ENCODE measurements at regions not wholly inside any gene's neighbourhood (a gene's known extent, or its start where the extent isn't known, plus 50 kb on each side); places are given as distances from the start of the nearest gene placed in this dataset.

DNA sequence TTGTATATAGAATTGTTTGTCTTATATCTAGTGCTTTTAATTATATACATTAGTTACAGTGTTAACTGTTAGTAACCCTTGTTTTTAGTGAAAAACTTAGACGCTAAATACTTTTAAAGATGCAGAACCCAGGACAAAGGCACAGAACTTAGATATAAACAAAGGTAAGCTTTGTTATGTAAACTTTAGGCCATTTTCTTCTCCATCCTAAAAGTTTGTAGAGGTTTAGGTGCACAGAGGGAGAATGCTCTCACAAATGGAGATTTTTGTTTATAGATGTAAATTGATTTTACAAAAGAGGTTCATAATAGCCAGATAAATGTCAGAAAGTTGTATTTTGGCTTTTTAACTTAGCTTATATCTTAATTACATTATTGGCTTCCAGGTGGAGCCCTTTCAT, 490.5 kb upstream of the LRRC7 start:
- H3K27ac Mint-ChIP-seq = no peak overlapping the region
- no peak overlapping the region for H3K4me3 Mint-ChIP-seq

DNA sequence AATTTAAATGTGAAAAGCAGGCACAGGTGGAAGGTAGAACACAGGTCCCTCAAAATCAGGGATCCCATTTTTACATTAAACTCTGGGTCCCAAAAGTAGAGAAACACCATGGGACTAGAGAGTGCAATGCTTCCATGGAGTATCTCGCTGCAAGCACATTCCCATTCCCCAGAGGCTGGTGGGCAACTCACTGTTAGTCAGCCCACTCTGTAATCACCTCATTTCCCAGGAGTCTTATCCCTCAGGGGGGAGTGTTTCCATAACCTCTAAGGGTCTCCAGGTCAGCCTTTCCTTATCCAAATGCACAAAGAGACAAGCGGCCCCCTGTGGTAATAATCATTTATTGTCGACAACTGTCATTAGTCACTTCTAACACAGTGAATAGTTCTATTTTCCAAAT, 490.1 kb upstream of the LRRC7 start:
- H3K4me1 Mint-ChIP-seq (ENCODE audit: unreplicated experiment) = peaks cover 32% of the 10 kb centered on the region
- TF ChIP-seq, protein P1, sequence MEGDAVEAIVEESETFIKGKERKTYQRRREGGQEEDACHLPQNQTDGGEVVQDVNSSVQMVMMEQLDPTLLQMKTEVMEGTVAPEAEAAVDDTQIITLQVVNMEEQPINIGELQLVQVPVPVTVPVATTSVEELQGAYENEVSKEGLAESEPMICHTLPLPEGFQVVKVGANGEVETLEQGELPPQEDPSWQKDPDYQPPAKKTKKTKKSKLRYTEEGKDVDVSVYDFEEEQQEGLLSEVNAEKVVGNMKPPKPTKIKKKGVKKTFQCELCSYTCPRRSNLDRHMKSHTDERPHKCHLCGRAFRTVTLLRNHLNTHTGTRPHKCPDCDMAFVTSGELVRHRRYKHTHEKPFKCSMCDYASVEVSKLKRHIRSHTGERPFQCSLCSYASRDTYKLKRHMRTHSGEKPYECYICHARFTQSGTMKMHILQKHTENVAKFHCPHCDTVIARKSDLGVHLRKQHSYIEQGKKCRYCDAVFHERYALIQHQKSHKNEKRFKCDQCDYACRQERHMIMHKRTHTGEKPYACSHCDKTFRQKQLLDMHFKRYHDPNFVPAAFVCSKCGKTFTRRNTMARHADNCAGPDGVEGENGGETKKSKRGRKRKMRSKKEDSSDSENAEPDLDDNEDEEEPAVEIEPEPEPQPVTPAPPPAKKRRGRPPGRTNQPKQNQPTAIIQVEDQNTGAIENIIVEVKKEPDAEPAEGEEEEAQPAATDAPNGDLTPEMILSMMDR (conservative IDR thresholded peaks at IDR 0.05) = no peak
- H3K9me3 Mint-ChIP-seq = no peaks in the 10 kb centered on the region
- no peaks in the 10 kb centered on the region for H3K27me3 Mint-ChIP-seq
- no peaks in the 10 kb centered on the region for H3K36me3 Mint-ChIP-seq
- DNase-seq (ENCODE audit: extremely low spot score, unreplicated experiment) = no peak
- H3K27ac Mint-ChIP-seq = no peak overlapping the region
- no peak overlapping the region for H3K4me3 Mint-ChIP-seq

More for the DNA sequence above, 490.5 kb upstream of the LRRC7 start:
- peaks cover 27% of the 10 kb centered on the region for H3K4me1 Mint-ChIP-seq (ENCODE audit: unreplicated experiment)
- no peaks in the 10 kb centered on the region for H3K36me3 Mint-ChIP-seq
- no peaks in the 10 kb centered on the region for H3K9me3 Mint-ChIP-seq
- no peaks in the 10 kb centered on the region for H3K27me3 Mint-ChIP-seq
- no peak for DNase-seq (ENCODE audit: extremely low spot score, unreplicated experiment)
- TF ChIP-seq, protein P1 (conservative IDR thresholded peaks at IDR 0.05) = no peak

DNA sequence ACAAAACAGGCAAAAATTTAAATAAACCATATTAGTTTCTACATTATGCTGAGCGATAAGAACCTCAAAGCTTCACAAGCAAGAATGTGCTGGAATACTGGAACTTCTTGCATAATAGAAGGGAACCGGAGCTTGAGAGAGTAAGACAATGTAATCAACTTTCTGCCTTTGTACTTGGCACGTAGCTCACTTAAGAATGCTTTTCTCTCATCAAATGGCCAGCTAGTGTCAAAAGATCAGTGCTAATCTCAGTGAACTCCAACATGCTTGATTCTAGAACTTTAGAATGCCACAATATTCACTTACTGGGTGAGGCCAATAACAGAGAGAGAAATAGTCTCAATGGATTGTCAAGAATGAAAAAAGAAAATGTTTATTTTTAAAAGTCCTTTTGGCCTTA, 486.1 kb upstream of the LRRC7 start:
- Mint-ChIP-seq H3K27me3 (no peaks in the 10 kb centered on the region), H3K9me3 (no peaks in the 10 kb centered on the region), H3K4me3 (no peak overlapping the region), H3K4me1 (ENCODE audit: unreplicated experiment) (peaks cover 33% of the 10 kb centered on the region), H3K27ac (no peak overlapping the region), H3K36me3 (no peaks in the 10 kb centered on the region)
- TF ChIP-seq, protein P1 (conservative IDR thresholded peaks at IDR 0.05) = no peak
- no peak for DNase-seq (ENCODE audit: extremely low spot score, unreplicated experiment)

DNA sequence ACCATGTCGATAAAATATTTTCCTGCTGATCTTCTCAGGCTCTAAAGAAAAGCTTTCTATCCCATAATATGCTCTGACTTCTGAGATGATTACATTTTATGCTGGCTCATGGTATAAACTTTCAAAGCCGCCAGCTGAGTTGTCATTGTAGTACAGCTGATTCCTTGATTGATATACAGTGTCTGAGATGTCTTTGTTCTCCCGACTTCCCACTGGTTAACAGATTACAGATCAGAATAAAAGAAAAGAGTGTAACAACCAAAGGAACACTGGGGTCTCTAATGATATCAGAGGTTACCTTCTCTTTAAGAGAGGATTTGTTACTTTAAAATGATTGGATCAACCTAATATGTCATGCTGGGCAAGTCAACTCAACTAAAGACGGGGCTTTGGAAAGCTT, 485.4 kb upstream of the LRRC7 start:
- H3K36me3 Mint-ChIP-seq = no peaks in the 10 kb centered on the region
- peaks cover 32% of the 10 kb centered on the region for H3K4me1 Mint-ChIP-seq (ENCODE audit: unreplicated experiment)
- H3K9me3 Mint-ChIP-seq = no peaks in the 10 kb centered on the region
- H3K27me3 Mint-ChIP-seq = no peaks in the 10 kb centered on the region
- H3K27ac Mint-ChIP-seq = no peak overlapping the region
- TF ChIP-seq, protein P1 (conservative IDR thresholded peaks at IDR 0.05) = no peak
- DNase-seq (ENCODE audit: extremely low spot score, unreplicated experiment) = no peak
- no peak overlapping the region for H3K4me3 Mint-ChIP-seq

DNA sequence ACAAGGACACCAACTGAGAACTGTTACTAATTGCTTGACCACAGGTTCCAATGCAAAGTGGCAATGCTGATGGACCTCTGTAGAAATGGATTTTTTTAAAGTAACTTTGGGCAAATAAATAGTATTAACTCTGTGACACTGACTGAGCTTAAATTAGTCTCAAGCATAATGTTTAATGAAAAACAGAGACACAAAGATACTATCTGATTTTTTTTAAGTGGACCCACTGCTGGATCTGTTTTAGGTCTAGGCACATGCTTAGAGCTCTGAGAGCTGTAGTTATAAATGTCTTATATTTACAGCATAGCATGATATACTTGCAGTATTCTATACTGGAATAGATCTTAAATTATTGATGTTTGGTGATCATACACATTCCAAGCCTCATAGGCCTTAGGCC, 481.6 kb upstream of the LRRC7 start:
- TF ChIP-seq, protein P1 (conservative IDR thresholded peaks at IDR 0.05) = no peak
- peaks cover 20% of the 10 kb centered on the region for H3K4me1 Mint-ChIP-seq (ENCODE audit: unreplicated experiment)

DNA sequence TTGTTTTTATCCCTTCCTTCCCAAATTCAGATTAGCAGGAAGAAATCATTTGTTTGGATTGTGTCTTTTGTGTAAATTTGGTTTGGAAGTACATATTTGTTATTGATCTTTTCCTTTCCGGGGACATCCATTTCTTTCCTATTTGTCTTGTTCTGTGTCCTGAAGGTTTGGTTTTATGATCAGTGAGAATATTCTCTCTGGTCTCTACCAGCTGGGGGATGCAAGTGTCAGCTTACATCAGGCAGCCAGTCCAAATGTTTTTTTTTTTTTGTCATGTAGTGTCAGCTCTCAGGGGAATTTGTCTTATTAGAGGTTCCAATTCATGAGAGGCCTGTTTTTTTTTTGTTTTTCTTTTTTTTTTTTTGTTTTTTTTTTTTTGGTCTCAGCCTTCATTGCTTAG, 479.2 kb upstream of the LRRC7 start:
- Mint-ChIP-seq H3K4me3 (no peak overlapping the region), H3K4me1 (ENCODE audit: unreplicated experiment) (peaks cover 4% of the 10 kb centered on the region), H3K27ac (no peak overlapping the region), H3K27me3 (no peaks in the 10 kb centered on the region), H3K9me3 (no peaks in the 10 kb centered on the region), H3K36me3 (no peaks in the 10 kb centered on the region)
- DNase-seq (ENCODE audit: extremely low spot score, unreplicated experiment) = no peak
- TF ChIP-seq, protein P1 (conservative IDR thresholded peaks at IDR 0.05) = no peak

More for the DNA sequence above, 481.6 kb upstream of the LRRC7 start:
- Mint-ChIP-seq H3K27me3 (no peaks in the 10 kb centered on the region), H3K27ac (no peak overlapping the region), H3K36me3 (no peaks in the 10 kb centered on the region), H3K4me3 (no peak overlapping the region), H3K9me3 (no peaks in the 10 kb centered on the region)
- DNase-seq (ENCODE audit: extremely low spot score, unreplicated experiment) = no peak
